ENCODE measurements at regions not wholly inside any gene's neighbourhood (a gene's known extent, or its start where the extent isn't known, plus 50 kb on each side); places are given as distances from the start of the nearest gene placed in this dataset.

DNA sequence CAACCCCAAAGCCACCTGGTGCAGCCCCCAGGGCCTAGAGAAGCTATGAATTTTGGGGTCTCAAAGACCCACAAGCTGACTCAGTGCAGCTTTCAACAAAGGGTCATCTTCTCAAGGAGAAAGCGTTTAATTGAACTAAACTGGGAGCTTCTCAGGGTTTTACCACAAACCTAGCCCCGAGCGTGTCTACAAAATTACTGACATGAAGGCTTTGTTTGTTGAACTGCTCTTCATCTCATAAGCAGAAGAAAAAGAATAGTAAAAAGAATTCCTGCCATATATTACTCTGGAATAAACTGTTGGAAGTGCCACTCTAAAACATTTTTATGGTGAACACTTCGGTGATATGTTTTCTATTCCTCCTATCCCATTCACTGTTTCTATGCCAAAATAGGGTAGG, 50.8 kb upstream of the INCENP start:
- DNase-seq, result no peak
- Histone ChIP-seq H3K27me3 (no peaks in the 10 kb centered on the region), H3K36me3 (no peaks in the 10 kb centered on the region), H3K9me3 (no peaks in the 10 kb centered on the region), H3K4me3 (no peak overlapping the region)

DNA sequence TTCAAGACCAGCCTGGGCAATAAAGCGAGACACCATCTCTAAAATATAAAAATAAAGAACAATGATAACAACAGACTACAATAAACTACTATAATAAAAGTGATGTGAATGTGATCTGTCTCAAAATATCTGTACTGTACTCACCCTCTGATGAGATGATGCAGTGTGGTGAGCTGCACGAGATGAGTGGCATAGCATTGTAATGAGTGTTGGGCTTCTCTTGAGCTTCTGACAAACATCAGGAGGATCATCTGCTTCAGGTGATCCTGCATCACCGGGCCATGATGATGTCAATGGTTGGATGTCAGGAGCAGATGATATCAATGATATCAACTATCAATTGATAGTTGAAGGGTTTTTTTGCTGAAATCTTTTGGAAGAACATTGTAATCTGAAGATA, 52.4 kb upstream of the INCENP start:
- Histone ChIP-seq H3K9me3 (no peaks in the 10 kb centered on the region), H3K27me3 (no peaks in the 10 kb centered on the region), H3K4me3 (no peak overlapping the region), H3K36me3 (no peaks in the 10 kb centered on the region)
- no peak for DNase-seq

DNA sequence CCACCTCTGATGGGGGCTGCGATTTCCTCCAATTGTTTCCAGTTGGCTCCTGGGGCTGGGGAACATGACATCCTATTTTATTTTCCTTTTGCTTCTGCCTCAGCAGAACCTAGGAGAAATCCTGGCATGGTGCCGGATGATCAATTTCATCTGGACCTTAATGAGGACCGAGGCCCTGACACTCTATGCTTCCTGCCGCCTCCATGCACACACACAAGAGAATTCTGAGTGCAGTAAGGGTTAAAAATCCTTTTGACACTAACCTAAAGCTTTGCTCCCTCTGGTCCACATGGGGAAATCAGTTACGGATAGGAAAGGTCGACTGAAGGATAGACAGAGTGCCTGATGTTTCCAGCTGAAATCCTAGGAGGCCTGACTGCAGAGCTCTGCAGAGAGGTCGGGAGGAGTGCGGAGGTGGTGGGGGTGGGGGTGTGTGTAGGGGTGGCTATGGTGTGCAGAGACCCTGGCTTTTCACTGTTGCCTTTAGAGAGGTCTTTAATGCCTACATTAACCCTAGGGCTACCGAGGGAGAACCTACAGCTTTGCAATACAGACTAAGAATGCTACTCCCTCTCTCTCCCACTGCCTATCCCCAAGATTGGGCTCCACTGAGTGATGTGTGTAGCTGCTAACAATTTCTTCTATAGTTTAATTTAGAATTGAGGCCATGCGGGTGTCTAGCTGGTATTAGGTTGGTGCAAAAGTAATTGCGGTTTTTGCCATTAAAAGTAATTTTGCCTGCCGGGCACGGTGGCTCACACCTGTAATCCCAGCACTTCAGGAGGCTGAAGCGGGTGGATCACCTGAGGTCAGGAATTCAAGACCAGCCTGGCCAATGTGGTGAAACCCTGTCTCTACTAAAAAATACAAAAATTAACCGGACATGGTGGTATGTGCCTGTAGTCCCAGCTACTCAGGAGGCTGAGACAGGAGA, 53.6 kb upstream of the INCENP start:
- Histone ChIP-seq H3K9me3 (no peaks in the 10 kb centered on the region), H3K36me3 (no peaks in the 10 kb centered on the region), H3K4me3 (no peak overlapping the region), H3K27me3 (no peaks in the 10 kb centered on the region)
- no peak for DNase-seq

DNA sequence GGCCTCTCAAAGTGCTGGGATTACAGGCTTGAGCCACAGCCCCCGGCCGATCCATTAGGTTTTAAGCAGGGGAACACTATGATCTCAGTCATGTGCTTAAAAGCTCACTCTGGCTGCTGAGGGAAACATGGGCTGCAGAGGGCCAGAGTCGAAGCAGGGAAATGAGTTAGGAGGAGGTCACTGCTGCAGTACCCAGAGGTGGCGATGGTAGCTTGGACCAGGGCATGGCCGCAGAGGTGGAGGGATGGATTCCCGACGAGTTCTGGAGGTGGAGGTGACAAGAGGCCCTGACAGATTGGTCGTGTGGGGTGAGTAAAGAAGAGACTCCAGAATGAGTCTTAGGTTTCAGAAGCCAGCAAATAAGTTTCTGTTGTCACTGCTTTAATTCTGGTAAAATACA, 54.4 kb upstream of the INCENP start:
- no peak for DNase-seq
- Histone ChIP-seq H3K9me3 (no peaks in the 10 kb centered on the region), H3K4me3 (no peak overlapping the region), H3K27me3 (no peaks in the 10 kb centered on the region), H3K36me3 (no peaks in the 10 kb centered on the region)

- H3K27me3 ChIP-seq, result no peaks in the 10 kb centered on the region
- DNase-seq, result no peak
- no peak overlapping the region for H3K4me3 ChIP-seq
- no peaks in the 10 kb centered on the region for H3K9me3 ChIP-seq
- no peaks in the 10 kb centered on the region for H3K36me3 ChIP-seq
Measured at GRCh38 chr11:62068730-62069129, 55.1 kb upstream of the INCENP start.

DNA sequence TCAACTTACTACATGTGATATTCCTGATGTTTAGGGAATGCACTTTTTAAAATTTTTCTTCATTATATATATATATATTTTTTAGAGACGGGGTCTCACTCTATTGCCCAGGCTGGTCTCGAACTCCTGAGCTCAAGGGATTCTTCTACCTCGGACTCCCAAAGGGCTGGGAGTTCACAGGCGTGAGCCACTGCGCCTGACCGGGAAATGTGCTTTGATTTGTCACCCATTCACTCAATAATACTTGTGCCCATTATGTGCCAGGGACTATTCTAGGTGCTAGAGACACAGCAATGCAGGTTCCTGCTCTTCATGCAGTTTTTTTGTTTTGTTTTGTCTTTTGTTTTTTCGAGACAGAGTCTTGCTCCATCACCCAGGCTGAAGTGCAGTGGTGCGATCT, 56.1 kb upstream of the INCENP start:
- no peak overlapping the region for H3K4me3 ChIP-seq
- no peak for DNase-seq

DNA sequence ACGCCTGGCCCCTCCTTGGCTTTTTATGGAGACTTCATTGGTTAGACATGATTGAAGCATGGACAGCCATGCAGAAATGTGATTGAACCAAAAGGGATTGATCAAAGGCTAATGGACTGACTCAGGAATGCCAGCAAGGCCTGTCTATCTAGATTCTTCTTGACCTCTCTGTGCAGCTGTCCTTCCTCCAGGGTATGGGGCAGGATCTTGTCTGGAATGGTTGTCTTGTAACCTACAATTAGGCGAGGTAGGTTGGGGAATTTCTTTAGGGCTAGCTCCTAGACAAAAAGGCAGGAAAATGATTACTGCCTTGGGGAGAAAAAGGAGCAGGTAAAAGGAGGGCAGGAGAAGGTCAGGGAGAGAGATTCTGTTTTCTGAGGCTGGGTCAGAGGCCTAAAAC, 59.6 kb upstream of the INCENP start:
- H3K27me3 ChIP-seq, result no peaks in the 10 kb centered on the region
- H3K9me3 ChIP-seq, result no peaks in the 10 kb centered on the region
- H3K4me3 ChIP-seq, result no peak overlapping the region
- H3K36me3 ChIP-seq, result no peaks in the 10 kb centered on the region
- no peak for DNase-seq

More for the DNA sequence above, 56.1 kb upstream of the INCENP start:
- Histone ChIP-seq H3K27me3 (no peaks in the 10 kb centered on the region), H3K9me3 (no peaks in the 10 kb centered on the region), H3K36me3 (no peaks in the 10 kb centered on the region)

DNA sequence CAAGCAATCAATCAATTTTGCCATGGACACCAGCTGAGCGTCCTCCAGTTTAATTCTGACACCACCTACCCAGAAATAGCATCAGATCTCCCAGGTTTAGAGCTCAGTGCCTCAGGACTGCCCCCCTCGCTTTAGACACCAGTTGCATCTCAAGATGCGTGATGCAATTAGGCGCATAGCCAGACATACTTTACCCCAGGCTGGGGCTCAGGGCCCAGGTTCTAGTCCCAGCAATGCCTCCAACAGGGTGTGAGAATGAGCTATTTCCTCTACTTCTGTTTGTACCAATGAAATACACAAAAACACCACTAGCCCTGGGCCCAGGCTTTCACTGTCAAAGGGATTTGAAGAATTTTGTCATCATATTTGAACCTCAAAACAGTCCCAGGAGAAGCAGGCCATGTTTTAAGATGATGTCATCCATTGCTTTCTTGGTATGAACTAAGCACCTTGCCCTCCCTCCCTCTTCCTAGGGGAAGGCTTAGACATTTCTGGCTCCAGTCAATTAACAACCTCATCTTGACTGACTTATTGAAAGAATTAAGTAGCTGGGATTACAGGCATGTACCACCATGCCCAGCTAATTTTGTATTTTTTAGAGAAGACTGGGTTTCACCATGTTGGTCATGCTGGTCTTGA, 61.5 kb upstream of the INCENP start:
- no peak for DNase-seq
- Histone ChIP-seq H3K27me3 (no peaks in the 10 kb centered on the region), H3K4me3 (no peak overlapping the region), H3K36me3 (no peaks in the 10 kb centered on the region), H3K9me3 (no peaks in the 10 kb centered on the region)

GRCh38 chr11:62061356-62062222, 62.2 kb upstream of the INCENP start:
- Histone ChIP-seq H3K4me3 (no peak overlapping the region), H3K36me3 (no peaks in the 10 kb centered on the region), H3K27me3 (no peaks in the 10 kb centered on the region), H3K9me3 (no peaks in the 10 kb centered on the region)
- DNase-seq, result no peak

DNA sequence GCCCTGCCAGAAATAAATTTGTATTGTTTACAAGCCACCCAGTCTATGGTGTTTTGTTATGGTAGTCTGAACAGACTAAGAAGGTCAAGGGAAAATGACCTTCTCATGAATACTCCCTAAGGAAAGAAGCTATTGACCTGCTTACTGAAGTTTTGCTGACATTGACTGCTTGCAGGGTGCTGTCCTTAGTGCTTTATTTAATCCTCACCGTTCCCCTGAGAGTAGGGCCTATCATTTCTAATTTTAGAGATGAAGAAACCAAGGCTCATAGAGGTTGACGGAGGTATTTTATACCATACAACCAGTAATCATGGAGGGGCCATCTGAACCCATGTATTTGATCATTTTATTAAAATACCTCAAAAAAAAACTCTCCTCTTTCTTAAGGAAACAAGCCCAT, 66.7 kb upstream of the INCENP start:
- no peak for DNase-seq
- no peaks in the 10 kb centered on the region for H3K36me3 ChIP-seq

DNA sequence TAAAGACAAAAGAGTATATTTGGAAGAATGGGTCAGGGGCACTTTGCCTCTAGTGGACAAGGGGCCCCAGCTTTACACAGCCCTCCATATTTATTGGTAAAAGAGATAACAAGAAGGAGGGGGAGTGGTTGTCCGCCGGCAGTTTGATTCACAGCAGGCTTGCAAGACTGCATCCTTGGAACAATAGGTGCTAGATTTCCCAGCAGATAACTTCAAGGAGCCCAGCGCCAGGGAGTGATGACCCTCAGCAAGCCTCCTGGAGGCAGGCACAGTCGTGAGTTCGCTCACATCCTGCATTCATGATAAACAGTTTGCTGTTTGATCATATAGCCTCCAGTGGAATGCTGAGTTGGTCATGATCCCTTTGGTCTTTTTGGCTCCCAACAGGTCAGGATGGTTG, 67.8 kb upstream of the INCENP start:
- no peaks in the 10 kb centered on the region for H3K27me3 ChIP-seq
- H3K4me3 ChIP-seq, result no peak overlapping the region
- no peaks in the 10 kb centered on the region for H3K36me3 ChIP-seq
- DNase-seq, result no peak
- H3K9me3 ChIP-seq, result no peaks in the 10 kb centered on the region

More for the DNA sequence above, 66.7 kb upstream of the INCENP start:
- Histone ChIP-seq H3K9me3 (no peaks in the 10 kb centered on the region), H3K4me3 (no peak overlapping the region), H3K27me3 (no peaks in the 10 kb centered on the region)

GRCh38 chr11:62054484-62055121, 69.2 kb upstream of the INCENP start:
- H3K9me3 ChIP-seq, result no peaks in the 10 kb centered on the region
- no peak overlapping the region for H3K4me3 ChIP-seq
- no peaks in the 10 kb centered on the region for H3K27me3 ChIP-seq
- no peak for DNase-seq
- no peaks in the 10 kb centered on the region for H3K36me3 ChIP-seq

DNA sequence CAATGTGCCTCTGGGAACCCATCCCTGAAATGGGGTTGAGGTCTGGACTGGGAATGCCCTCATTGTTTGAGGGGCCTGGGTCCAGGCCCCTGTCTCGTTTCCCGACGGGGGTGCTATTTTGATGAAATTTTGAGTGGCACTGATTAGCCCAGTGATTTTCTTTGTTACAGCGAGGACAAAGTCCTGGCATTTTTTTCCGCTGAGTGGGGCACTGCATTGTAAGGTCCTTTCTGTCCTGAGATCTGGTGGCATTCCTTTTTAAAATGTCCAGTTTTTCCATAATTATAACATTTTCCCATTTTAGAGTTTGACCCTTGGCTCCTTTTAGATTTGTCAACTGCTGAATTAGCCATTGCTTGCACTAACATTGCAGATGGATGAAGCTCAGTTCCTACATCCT, 69.7 kb upstream of the INCENP start:
- H3K27me3 ChIP-seq, result no peaks in the 10 kb centered on the region
- H3K4me3 ChIP-seq, result no peak overlapping the region
- DNase-seq, result no peak
- no peaks in the 10 kb centered on the region for H3K9me3 ChIP-seq
- H3K36me3 ChIP-seq, result no peaks in the 10 kb centered on the region

DNA sequence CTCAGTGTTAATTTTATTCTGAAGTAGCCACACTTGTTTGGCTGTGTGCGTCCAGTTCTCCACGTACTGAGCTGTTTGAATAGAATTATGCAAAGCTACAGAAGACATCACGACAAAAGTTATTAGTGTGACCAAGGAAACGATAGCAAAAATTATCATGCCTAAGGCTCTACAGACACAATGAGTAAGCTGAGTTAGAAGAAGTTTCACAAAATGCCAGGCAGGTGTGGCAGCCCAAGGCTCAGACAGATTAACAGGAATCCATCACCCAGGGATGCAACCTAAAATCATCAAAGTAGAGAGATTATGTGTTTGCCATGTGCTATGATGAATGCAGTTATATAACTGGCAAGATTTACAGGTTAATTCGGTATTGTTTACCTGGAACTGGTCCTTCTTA, 73.1 kb upstream of the INCENP start:
- Histone ChIP-seq H3K36me3 (no peaks in the 10 kb centered on the region), H3K4me3 (no peak overlapping the region), H3K27me3 (no peaks in the 10 kb centered on the region), H3K9me3 (no peaks in the 10 kb centered on the region)
- no peak for DNase-seq

DNA sequence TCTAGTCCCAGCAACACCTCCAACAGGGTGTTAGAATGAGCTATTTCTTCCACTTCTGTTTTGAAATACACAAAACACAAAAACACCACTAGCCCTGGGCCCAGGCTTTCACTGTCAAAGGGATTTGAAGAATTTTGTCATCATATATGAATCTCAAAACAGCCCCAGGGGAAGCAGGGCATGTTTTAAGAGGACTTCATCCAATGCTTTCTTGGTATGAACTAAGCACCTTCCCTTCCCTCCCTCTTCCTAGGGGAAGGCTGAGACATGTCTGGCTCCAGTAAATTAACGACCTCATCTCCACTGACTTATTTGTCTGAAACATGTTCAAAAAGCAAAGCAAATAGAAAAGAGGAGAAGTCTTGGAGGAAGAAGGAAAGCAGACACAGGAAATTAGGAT, 75.7 kb upstream of the INCENP start:
- Histone ChIP-seq H3K36me3 (no peaks in the 10 kb centered on the region), H3K9me3 (no peaks in the 10 kb centered on the region), H3K4me3 (no peak overlapping the region), H3K27me3 (no peaks in the 10 kb centered on the region)
- no peak for DNase-seq

DNA sequence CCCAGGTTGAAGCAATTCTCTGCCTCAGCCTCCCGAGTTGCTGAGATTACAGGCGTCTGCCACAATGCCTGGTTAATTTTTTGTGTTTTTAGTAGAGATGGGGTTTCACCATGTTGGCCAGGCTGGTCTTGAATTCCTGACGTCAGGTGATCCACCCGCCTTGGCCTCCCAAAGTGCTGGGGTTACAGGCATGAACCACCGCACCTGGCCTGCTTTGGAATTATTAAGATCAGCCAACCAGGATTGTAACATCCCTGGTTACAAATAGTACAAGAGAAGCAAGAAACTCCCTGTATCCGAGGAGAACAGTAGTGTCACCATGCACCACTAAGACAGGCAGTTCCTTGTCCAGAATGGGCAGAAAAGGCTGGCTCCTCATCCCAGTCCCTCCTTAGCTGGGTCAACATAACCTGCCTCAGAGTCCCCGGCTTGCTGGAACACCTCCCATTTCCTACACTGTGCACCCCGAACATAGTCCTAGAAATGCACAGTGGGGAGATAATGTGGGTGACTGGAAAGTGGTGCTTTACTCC, 77.2 kb upstream of the INCENP start:
- no peak for DNase-seq
- Histone ChIP-seq H3K36me3 (no peaks in the 10 kb centered on the region), H3K27me3 (no peaks in the 10 kb centered on the region), H3K9me3 (no peaks in the 10 kb centered on the region), H3K4me3 (no peak overlapping the region)

Measured in MG63 (cell line).